ENCODE measurements at regions not wholly inside any gene's neighbourhood (a gene's known extent, or its start where the extent isn't known, plus 50 kb on each side); places are given as distances from the start of the nearest gene placed in this dataset.

- TF ChIP-seq, protein P1, sequence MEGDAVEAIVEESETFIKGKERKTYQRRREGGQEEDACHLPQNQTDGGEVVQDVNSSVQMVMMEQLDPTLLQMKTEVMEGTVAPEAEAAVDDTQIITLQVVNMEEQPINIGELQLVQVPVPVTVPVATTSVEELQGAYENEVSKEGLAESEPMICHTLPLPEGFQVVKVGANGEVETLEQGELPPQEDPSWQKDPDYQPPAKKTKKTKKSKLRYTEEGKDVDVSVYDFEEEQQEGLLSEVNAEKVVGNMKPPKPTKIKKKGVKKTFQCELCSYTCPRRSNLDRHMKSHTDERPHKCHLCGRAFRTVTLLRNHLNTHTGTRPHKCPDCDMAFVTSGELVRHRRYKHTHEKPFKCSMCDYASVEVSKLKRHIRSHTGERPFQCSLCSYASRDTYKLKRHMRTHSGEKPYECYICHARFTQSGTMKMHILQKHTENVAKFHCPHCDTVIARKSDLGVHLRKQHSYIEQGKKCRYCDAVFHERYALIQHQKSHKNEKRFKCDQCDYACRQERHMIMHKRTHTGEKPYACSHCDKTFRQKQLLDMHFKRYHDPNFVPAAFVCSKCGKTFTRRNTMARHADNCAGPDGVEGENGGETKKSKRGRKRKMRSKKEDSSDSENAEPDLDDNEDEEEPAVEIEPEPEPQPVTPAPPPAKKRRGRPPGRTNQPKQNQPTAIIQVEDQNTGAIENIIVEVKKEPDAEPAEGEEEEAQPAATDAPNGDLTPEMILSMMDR (IDR thresholded peaks at IDR 0.05; ENCODE audit: insufficient read depth, low read depth, low read length), result no peak
- no peak for DNase-seq (ENCODE audit: low read depth)
- H3K4me3 ChIP-seq (ENCODE audit: low read depth, low read length), result no peak overlapping the region
These were observed 118.1 kb upstream of the PCBD1 start for GRCh38 chr10:71006506-71006905.

GRCh38 chr10:71007516-71007915 lies 119.2 kb upstream of the PCBD1 start:
- no peak overlapping the region for H3K4me3 ChIP-seq (ENCODE audit: low read depth, low read length)
- DNase-seq (ENCODE audit: low read depth), result no peak
- TF ChIP-seq, protein P1 (IDR thresholded peaks at IDR 0.05; ENCODE audit: insufficient read depth, low read depth, low read length), result no peak

DNA sequence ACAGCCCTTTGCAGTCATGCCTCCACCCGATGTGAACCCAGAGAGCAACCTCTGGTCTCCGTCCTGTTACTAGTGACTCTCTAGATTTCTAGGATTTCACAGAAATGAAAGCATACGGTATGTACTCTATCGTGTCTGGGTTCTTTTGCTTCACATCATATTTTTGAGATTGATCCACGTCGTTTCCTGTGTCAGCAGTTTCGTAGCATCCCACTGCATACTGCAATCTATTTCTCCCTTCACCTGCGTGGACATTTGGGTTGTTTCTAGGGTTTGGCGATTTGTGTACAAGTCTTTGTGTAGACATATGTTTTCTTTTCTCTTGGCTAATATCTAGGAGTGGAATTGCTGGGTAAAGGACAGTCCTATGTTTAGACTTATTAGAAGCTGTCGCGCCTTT lies 119.8 kb upstream of the PCBD1 start:
- TF ChIP-seq, protein P1 (IDR thresholded peaks at IDR 0.05; ENCODE audit: insufficient read depth, low read depth, low read length), result no peak

DNA sequence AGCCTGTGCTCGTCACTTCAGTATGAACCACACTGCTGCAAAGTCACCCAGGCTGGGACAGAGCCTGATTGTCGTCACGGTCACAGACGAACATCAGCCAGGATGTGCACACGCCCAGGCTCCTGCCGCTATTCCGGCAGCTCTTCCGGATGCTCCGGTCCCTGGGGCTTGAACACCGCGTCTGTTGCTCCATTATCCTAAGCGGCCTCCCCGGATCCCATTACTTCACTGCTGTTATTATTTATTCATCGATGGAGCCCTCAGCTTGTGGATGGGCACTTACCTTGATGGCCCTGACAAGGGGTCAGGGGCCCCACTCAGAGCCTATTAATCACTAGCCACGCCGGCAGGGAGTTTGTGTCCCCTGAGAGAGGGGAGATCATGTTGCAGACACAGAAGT lies 120.8 kb upstream of the PCBD1 start:
- TF ChIP-seq, protein P1 (IDR thresholded peaks at IDR 0.05; ENCODE audit: insufficient read depth, low read depth, low read length), result no peak
- H3K4me3 ChIP-seq (ENCODE audit: low read depth, low read length), result no peak overlapping the region
- no peak for DNase-seq (ENCODE audit: low read depth)

More for the DNA sequence above, 119.8 kb upstream of the PCBD1 start:
- DNase-seq (ENCODE audit: low read depth), result no peak
- no peak overlapping the region for H3K4me3 ChIP-seq (ENCODE audit: low read depth, low read length)

GRCh38 chr10:71010730-71011129 lies 122.4 kb upstream of the PCBD1 start:
- TF ChIP-seq, protein P1 (IDR thresholded peaks at IDR 0.05; ENCODE audit: insufficient read depth, low read depth, low read length), result no peak
- no peak overlapping the region for H3K4me3 ChIP-seq (ENCODE audit: low read depth, low read length)
- no peak for DNase-seq (ENCODE audit: low read depth)

- TF ChIP-seq, protein P1 (IDR thresholded peaks at IDR 0.05; ENCODE audit: insufficient read depth, low read depth, low read length), result no peak
- H3K4me3 ChIP-seq (ENCODE audit: low read depth, low read length), result no peak overlapping the region
- no peak for DNase-seq (ENCODE audit: low read depth)
These were observed 122.8 kb upstream of the PCBD1 start for GRCh38 chr10:71011141-71011540.

GRCh38 chr10:71014021-71014805 lies 125.8 kb upstream of the PCBD1 start:
- TF ChIP-seq, protein P1 (IDR thresholded peaks at IDR 0.05; ENCODE audit: insufficient read depth, low read depth, low read length), result no peak
- no peak overlapping the region for H3K4me3 ChIP-seq (ENCODE audit: low read depth, low read length)

More at GRCh38 chr10:71014021-71014805, 125.8 kb upstream of the PCBD1 start:
- no peak for DNase-seq (ENCODE audit: low read depth)

Measured in fibroblast of villous mesenchyme (primary cell).